ENCODE measurements at regions not wholly inside any gene's neighbourhood (a gene's known extent, or its start where the extent isn't known, plus 50 kb on each side); places are given as distances from the start of the nearest gene placed in this dataset.

GRCh38 chr18:8969639-8970390 lies 132.7 kb upstream of the NDUFV2 start:
- DNase-seq (ENCODE audit: low spot score), result no peak

- DNase-seq (ENCODE audit: low spot score), result no peak
These were observed 131.7 kb upstream of the NDUFV2 start for GRCh38 chr18:8970843-8971242.

- DNase-seq (ENCODE audit: low spot score), result no peak
These were observed 130.4 kb upstream of the NDUFV2 start for GRCh38 chr18:8972116-8972515.

GRCh38 chr18:8974279-8974678 lies 128.2 kb upstream of the NDUFV2 start:
- no peak for DNase-seq (ENCODE audit: low spot score)

GRCh38 chr18:8974696-8975095 lies 127.8 kb upstream of the NDUFV2 start:
- DNase-seq (ENCODE audit: low spot score), result no peak

GRCh38 chr18:8975624-8976023 lies 126.9 kb upstream of the NDUFV2 start:
- DNase-seq (ENCODE audit: low spot score), result no peak

GRCh38 chr18:8976606-8977005 lies 125.9 kb upstream of the NDUFV2 start:
- no peak for DNase-seq (ENCODE audit: low spot score)

GRCh38 chr18:8977166-8977565 lies 125.3 kb upstream of the NDUFV2 start:
- no peak for DNase-seq (ENCODE audit: low spot score)

GRCh38 chr18:8977701-8978100 lies 124.8 kb upstream of the NDUFV2 start:
- no peak for DNase-seq (ENCODE audit: low spot score)

- no peak for DNase-seq (ENCODE audit: low spot score)
These were observed 124.1 kb upstream of the NDUFV2 start for GRCh38 chr18:8978394-8978793.

GRCh38 chr18:8979258-8979988 lies 123.1 kb upstream of the NDUFV2 start:
- no peak for DNase-seq (ENCODE audit: low spot score)

- DNase-seq (ENCODE audit: low spot score), result no peak
These were observed 122.0 kb upstream of the NDUFV2 start for GRCh38 chr18:8980496-8980895.

GRCh38 chr18:8980918-8981317 lies 121.6 kb upstream of the NDUFV2 start:
- no peak for DNase-seq (ENCODE audit: low spot score)

- peak; percentile 19 for DNase-seq (ENCODE audit: low spot score)
These were observed 119.9 kb upstream of the NDUFV2 start for GRCh38 chr18:8982416-8983183.

- DNase-seq (ENCODE audit: low spot score), result no peak
These were observed 119.3 kb upstream of the NDUFV2 start for GRCh38 chr18:8983195-8983594.

GRCh38 chr18:8984131-8984721 lies 118.3 kb upstream of the NDUFV2 start:
- DNase-seq (ENCODE audit: low spot score), result no peak

- DNase-seq (ENCODE audit: low spot score), result no peak
These were observed 115.3 kb upstream of the NDUFV2 start for GRCh38 chr18:8987241-8987640.

GRCh38 chr18:8988260-8988871 lies 114.1 kb upstream of the NDUFV2 start:
- DNase-seq (ENCODE audit: low spot score), result peak; percentile 68

GRCh38 chr18:8989017-8989416 lies 113.5 kb upstream of the NDUFV2 start:
- no peak for DNase-seq (ENCODE audit: low spot score)

GRCh38 chr18:8989855-8990254 lies 112.6 kb upstream of the NDUFV2 start:
- DNase-seq (ENCODE audit: low spot score), result no peak

- DNase-seq (ENCODE audit: low spot score), result no peak
These were observed 112.0 kb upstream of the NDUFV2 start for GRCh38 chr18:8990276-8991031.
